Fibroblast of villous mesenchyme (primary cell): ENCODE measurements at regions not wholly inside any gene's neighbourhood (a gene's known extent, or its start where the extent isn't known, plus 50 kb on each side); places are given as distances from the start of the nearest gene placed in this dataset.
"Not testable (repeated sequence)": the region's sequence is repeated elsewhere in the genome, so short reads cannot be mapped to it uniquely, and the experiment has no call there.

Source experiments
- DNase-seq: peaks from one replicate; pipeline ENCODE4 v3.0.0-alpha.2; 2010; ENCODE audit warnings: low read depth
- H3K4me3 ChIP-seq: 2 replicates; pipeline ENCODE4 v1.5.1; 2011; ENCODE audit warnings: low read depth, mild to moderate bottlenecking, low read length
- TF ChIP-seq, protein P1 (sequence below): IDR thresholded peaks from 2 replicates; pipeline ENCODE4 v1.5.1; 2012; ENCODE audit warnings: low read depth, mild to moderate bottlenecking, low read length; ENCODE audit not compliant: insufficient read depth

DNA sequence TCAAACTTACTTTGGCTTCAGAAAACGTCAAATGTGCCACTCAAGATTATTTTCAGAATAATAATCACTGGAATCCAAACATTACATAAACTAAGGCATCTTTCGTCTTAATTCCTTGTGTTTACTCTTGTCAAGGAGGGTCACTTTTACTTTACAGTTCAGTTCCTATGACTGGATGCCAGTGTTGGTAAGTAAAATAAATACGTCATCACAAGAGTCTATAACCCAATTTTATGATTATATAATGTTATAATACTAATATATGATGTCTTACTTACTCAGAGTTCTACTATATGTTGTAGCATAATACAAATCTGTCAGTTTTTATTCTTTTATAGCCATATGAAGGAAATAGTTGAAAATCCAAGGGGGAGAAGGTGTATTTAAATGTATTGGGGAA lies 123.8 kb downstream of the GPR85 start:
- TF ChIP-seq, protein P1, sequence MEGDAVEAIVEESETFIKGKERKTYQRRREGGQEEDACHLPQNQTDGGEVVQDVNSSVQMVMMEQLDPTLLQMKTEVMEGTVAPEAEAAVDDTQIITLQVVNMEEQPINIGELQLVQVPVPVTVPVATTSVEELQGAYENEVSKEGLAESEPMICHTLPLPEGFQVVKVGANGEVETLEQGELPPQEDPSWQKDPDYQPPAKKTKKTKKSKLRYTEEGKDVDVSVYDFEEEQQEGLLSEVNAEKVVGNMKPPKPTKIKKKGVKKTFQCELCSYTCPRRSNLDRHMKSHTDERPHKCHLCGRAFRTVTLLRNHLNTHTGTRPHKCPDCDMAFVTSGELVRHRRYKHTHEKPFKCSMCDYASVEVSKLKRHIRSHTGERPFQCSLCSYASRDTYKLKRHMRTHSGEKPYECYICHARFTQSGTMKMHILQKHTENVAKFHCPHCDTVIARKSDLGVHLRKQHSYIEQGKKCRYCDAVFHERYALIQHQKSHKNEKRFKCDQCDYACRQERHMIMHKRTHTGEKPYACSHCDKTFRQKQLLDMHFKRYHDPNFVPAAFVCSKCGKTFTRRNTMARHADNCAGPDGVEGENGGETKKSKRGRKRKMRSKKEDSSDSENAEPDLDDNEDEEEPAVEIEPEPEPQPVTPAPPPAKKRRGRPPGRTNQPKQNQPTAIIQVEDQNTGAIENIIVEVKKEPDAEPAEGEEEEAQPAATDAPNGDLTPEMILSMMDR, result no peak

DNA sequence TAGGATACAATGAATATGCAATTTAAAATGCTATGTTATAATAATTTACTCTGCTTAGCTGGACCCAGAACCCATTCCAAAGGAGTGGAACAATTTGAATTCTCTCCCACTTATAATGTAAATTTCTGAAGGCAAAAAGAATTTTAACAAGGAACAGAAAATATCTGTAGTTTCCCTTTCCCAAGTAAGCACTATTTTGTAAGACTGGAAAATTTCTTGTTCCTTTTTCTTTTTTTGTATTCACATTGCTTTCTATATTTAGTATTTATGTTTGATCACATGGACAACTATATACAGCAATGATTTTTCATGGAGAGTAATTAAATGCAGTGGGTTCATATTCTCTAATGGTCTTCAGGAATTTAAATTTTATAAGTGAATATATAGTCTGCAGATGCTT lies 127.4 kb downstream of the GPR85 start:
- TF ChIP-seq, protein P1, result no peak
- no peak overlapping the region for H3K4me3 ChIP-seq
- no peak for DNase-seq

More for the DNA sequence above, 123.8 kb downstream of the GPR85 start:
- DNase-seq, result no peak
- H3K4me3 ChIP-seq, result no peak overlapping the region

- DNase-seq, result no peak
These were observed 127.9 kb downstream of the GPR85 start for GRCh38 chr7:112958775-112959174.

GRCh38 chr7:112957901-112958300 lies 128.7 kb downstream of the GPR85 start:
- TF ChIP-seq, protein P1, result no peak
- no peak overlapping the region for H3K4me3 ChIP-seq
- no peak for DNase-seq

More at GRCh38 chr7:112958775-112959174, 127.9 kb downstream of the GPR85 start:
- TF ChIP-seq, protein P1, result no peak
- no peak overlapping the region for H3K4me3 ChIP-seq

DNA sequence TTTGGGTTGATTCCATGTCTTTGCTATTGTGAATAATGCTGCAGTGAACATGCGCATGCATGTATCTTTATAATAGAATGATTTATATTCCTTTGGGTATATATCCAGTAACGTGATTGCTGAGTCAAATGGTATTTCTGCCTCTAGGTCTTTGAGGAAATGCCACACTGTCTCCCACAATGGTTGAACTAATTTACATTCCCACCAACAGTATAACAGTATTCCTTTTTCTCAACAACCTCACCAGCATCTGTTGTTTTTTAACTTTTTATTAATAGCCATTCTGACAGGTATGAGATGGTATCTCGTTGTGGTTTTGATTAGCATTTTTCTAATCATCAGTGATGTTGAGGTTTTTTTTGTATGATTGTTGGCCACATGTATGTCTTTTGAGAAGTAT lies 133.6 kb downstream of the GPR85 start:
- not testable (repeated sequence) for H3K4me3 ChIP-seq
- DNase-seq, result peak; percentile 2

DNA sequence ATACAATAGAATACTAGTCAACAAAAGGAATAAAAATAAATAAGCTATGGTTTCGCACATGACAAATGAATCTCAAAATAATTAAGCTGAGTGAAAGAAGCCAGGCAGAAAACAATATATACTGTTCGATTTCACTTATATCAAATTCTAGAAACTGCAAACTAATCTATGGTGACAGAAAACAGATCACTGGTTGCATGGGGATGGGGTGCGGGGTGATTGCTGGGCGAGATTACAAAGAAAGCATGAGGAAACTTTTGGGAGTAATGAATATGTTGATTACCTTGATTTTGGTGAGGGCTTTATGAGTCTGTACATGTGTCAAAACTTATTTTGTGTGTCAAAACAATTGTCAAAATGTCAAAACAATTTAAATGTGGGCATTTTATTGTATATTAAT lies 135.6 kb downstream of the GPR85 start:
- DNase-seq, result no peak
- TF ChIP-seq, protein P1, result no peak
- H3K4me3 ChIP-seq, result no peak overlapping the region

DNA sequence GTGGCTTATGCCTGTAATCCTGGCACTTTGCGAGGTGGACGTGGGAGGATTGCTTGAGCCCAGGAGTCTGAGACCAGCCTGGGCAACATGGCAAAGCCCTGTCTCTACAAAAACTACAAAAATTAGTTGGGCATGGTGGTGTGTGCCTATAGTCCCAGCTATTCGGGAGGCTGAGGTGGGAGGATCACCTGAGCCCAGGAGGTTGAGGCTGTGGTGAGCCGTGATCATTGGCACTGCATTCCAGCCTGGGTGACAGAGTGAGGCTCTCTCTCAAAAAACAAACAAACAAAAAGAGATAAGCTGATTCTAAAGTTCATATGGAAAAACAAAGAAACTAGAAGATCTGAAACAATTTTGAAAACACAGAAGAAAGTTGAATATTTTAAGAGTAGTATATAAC lies 136.9 kb downstream of the GPR85 start:
- DNase-seq, H3K4me3 ChIP-seq: not testable (repeated sequence)

- DNase-seq, result no peak
- no peak overlapping the region for H3K4me3 ChIP-seq
- TF ChIP-seq, protein P1, result no peak
These were observed 140.3 kb downstream of the GPR85 start for GRCh38 chr7:112946350-112946749.
